Right atrium auricular region (tissue), 2 donors: ENCODE measurements at regions not wholly inside any gene's neighbourhood (a gene's known extent, or its start where the extent isn't known, plus 50 kb on each side); places are given as distances from the start of the nearest gene placed in this dataset.

Experiments
- DNase-seq: peaks from one replicate; pipeline ENCODE4 v3.0.0-alpha.2; 2019; ENCODE audit warnings: low spot score
- H3K27ac ChIP-seq, 2 donors: fragments of 200-600 bp; sonication (generic); 1 replicate in 1 of 2; 2 replicates in 1 of 2; pipeline ENCODE4 v1.5.1; 2016 to 2019
- H3K27me3 ChIP-seq, 2 donors: fragments of 200-600 bp; sonication (generic); one replicate each; pipeline versions ENCODE4 v1.5.1 to v1.6.0; 2017 to 2019
- H3K36me3 ChIP-seq: fragments of 200-600 bp; sonication (generic); one replicate; pipeline ENCODE4 v1.5.1; 2016
- H3K4me1 ChIP-seq, 2 donors: fragments of 200-600 bp; sonication (generic); one replicate each; pipeline versions ENCODE4 v1.5.1 to v1.6.0; 2017 to 2019
- H3K4me3 ChIP-seq, 2 donors: fragments of 200-600 bp; sonication (generic); 1 replicate in 1 of 2; 2 replicates in 1 of 2; pipeline ENCODE4 v1.5.1; 2017 to 2019; ENCODE audit warnings: mild to moderate bottlenecking in 1 of 2, moderate library complexity in 1 of 2
- H3K9me3 ChIP-seq, 2 donors: fragments of 200-600 bp; sonication (generic); one replicate each; pipeline ENCODE4 v1.5.1; 2019
- TF ChIP-seq, protein P1 (sequence below), 2 donors: fragments of 200-600 bp; sonication (generic); IDR thresholded peaks; one replicate each; pipeline ENCODE4 v1.5.1; 2019; ENCODE audit warnings: antibody characterized with exemption in 2 of 2

DNA sequence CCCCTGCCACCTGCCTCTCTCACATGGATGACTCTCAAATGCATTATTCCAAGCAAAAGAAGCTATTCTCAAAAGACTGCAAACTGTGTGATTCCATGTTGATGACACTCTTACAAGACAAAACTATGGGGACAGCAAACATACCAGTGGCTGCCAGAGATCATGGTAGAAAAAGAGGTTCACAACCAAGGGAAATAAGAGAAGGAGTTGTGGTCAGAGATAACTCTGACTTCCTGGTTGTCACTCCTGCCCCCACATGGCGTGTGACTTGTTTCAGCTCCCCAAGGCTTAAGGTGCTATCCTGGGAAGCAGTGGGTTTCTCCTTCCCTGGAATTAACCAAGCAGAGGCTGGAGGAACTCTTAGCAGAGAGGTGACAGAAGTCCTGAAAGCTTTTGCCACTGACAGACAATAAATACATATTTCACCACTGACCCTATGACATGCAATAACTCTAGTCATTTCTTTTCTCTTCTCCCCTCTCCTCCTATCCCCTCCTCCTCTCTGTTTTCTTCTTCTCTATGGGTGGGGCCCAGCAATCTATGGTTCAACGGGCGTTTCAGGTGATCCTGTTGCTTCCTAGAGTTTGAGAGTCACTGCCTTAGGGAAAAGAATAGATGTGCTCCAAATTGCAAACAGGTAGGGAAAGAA, 185.1 kb downstream of the FCRL5 start:
- H3K4me3 ChIP-seq, result no peak overlapping the region
- TF ChIP-seq, protein P1, sequence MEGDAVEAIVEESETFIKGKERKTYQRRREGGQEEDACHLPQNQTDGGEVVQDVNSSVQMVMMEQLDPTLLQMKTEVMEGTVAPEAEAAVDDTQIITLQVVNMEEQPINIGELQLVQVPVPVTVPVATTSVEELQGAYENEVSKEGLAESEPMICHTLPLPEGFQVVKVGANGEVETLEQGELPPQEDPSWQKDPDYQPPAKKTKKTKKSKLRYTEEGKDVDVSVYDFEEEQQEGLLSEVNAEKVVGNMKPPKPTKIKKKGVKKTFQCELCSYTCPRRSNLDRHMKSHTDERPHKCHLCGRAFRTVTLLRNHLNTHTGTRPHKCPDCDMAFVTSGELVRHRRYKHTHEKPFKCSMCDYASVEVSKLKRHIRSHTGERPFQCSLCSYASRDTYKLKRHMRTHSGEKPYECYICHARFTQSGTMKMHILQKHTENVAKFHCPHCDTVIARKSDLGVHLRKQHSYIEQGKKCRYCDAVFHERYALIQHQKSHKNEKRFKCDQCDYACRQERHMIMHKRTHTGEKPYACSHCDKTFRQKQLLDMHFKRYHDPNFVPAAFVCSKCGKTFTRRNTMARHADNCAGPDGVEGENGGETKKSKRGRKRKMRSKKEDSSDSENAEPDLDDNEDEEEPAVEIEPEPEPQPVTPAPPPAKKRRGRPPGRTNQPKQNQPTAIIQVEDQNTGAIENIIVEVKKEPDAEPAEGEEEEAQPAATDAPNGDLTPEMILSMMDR (IDR thresholded peaks at IDR 0.05), result no peak
- no peak overlapping the region for H3K27ac ChIP-seq
- no peak for DNase-seq
- no peaks in the 10 kb centered on the region for H3K27me3 ChIP-seq
- no peaks in the 10 kb centered on the region for H3K4me1 ChIP-seq
- H3K36me3 ChIP-seq, result no peaks in the 10 kb centered on the region
- H3K9me3 ChIP-seq, result no peaks in the 10 kb centered on the region

DNA sequence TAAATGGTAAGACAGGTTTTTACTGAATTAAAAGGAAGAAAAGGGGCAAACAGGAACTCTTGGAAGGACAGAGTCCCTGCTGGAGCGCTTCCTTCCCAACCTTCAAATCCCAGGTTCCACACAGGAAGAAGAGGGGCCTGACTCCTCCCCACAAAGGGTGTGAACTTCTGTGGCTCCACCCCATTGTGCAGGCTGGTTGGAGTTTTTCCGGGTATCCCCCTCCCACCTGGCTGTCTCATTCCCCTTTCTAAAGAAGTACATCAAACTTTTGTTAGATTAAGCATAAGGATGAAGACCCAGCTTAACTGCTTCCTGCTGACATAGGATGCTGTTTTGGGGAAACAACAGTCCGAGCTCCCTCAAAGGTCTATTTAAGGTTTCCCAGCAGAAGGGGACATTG, 187.7 kb downstream of the FCRL5 start:
- H3K9me3 ChIP-seq, result no peaks in the 10 kb centered on the region
- no peak overlapping the region for H3K4me3 ChIP-seq

DNA sequence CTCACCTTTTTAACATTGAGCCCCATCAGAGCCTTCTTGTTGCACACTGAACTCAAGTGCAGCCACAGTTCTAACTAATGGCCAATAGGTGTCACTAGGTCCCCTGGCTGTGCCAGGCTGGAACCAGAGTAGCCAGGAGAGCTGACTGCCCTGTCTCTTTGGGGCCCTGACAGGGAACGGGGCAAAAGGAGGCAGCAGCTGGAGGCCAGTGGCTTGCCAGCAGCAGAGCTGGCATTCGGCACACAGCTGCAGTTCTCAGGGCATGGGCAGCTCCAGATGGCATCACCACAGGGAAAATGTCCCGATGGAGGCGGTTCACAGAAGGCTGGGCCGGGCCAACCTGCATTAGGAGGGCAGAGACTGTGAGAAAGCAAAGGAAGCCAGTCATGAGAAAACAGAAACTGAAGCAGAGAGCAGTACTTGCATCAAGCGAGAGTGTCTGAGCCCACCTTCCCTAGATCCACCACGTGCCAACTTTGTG, 188.6 kb downstream of the FCRL5 start:
- DNase-seq, result no peak
- Histone ChIP-seq H3K9me3 (no peaks in the 10 kb centered on the region), H3K4me1 (no peaks in the 10 kb centered on the region), H3K4me3 (no peak overlapping the region), H3K27me3 (no peaks in the 10 kb centered on the region), H3K27ac (no peak overlapping the region), H3K36me3 (no peaks in the 10 kb centered on the region)
- TF ChIP-seq, protein P1 (IDR thresholded peaks at IDR 0.05), result peak in 1 of 2 donors; percentile 48

More for the DNA sequence above, 187.7 kb downstream of the FCRL5 start:
- Histone ChIP-seq H3K27ac (no peak overlapping the region), H3K27me3 (no peaks in the 10 kb centered on the region), H3K4me1 (no peaks in the 10 kb centered on the region), H3K36me3 (no peaks in the 10 kb centered on the region)
- no peak for DNase-seq
- TF ChIP-seq, protein P1 (IDR thresholded peaks at IDR 0.05), result no peak

DNA sequence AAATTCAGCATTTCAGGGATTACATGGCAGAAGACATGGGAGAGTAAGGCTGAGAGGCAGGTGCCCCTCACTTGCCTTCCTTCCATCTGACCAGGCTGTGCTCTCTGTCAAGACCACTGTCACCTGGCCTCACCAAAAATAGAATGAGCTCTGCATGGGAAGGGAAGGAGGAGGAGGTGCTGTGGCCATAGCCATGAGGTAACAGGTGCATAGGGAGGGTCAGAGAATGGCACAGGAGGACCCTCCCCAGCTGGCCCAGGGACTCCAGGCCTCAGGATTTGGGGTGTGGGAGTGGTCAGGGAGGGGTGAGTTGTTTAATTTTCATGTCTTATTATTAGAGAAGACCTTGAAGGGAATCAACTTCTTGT, 192.3 kb downstream of the FCRL5 start:
- H3K27ac ChIP-seq, result no peak overlapping the region
- H3K4me3 ChIP-seq, result no peak overlapping the region

DNA sequence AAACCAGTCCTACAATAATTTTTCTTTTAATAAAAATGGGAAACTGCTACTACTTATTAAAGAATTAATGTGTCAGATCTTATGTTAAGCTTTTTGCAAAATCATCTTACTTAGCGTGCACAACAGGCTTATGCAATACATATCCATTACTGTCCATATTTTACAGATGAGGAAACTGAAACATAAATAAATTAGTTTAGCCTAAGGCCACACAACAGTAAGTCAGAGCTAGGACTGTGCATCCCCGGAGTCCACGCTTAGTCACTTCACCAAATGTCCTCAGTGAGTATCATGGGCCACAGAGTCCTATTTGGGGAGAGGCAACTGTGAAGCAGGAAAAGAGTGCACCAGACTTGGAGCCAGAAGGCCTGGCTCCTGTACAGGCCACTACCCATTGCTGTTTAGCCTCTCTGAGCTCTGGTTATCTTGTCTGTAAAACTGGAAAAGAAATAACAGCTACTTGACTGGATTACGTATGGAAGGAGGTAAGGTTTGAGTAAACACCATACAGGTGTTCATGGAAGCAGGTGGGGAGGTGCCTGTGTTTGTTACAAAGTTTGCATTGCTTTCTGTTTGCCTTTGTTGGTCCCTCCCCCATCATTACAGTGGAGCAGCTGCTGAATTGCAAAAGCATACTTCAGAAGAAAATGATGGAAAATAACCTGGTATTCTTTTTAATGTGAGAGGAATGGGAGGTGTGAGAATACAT, 192.8 kb downstream of the FCRL5 start:
- DNase-seq, result no peak
- H3K27ac ChIP-seq, result no peak overlapping the region
- no peaks in the 10 kb centered on the region for H3K4me1 ChIP-seq
- H3K9me3 ChIP-seq, result no peaks in the 10 kb centered on the region
- H3K4me3 ChIP-seq, result no peak overlapping the region
- no peaks in the 10 kb centered on the region for H3K36me3 ChIP-seq
- TF ChIP-seq, protein P1 (IDR thresholded peaks at IDR 0.05), result no peak
- no peaks in the 10 kb centered on the region for H3K27me3 ChIP-seq

More for the DNA sequence above, 192.3 kb downstream of the FCRL5 start:
- Histone ChIP-seq H3K36me3 (no peaks in the 10 kb centered on the region), H3K27me3 (no peaks in the 10 kb centered on the region), H3K9me3 (no peaks in the 10 kb centered on the region), H3K4me1 (no peaks in the 10 kb centered on the region)
- DNase-seq, result no peak
- TF ChIP-seq, protein P1 (IDR thresholded peaks at IDR 0.05), result no peak
